ENCODE measurements at regions not wholly inside any gene's neighbourhood (a gene's known extent, or its start where the extent isn't known, plus 50 kb on each side); places are given as distances from the start of the nearest gene placed in this dataset.
A peak's percentile ranks its signal among the peaks of the same experiment; 100 is the strongest.
"Not testable (repeated sequence)": the region's sequence is repeated elsewhere in the genome, so short reads cannot be mapped to it uniquely, and the experiment has no call there.

DNA sequence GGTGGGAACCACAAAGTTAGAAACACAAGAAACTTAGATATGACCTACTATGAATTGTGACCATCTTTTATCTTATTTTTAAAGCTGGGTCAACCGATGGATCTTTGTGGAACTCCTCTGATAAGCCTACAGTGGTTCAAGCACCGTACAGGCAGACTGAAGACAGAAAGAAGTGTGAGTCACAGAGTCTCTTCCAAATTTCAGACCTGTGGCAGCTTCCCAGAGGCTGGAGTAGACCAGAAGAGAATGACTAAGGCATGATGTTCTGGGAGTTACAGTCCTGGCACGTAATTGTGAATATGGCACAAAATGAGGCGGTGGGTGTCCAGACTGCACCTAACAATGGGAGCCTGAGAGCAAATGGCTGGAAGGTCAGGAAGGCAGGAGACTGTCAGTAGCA is 70.0 kb downstream of the LMO4 start:
- DNase-seq: no peak

DNA sequence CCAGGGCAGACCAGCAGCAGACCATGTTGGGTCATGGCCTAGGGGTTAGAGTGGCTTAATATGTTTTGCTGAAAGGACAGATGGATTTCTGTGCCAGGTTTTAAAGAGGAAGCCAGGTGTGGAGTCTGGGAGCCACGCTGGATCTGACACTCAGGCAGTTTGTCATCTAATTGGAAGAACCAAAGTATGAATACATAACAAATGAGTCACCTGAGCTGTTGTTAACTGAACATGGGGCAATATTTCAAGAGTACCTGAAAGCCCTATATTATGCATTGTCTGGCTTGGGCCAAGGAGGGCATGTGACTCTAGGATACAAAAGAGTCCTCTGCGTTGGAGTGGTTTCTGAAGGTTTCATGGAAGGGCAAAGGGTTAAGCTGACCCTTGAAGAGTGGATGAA is 70.6 kb downstream of the LMO4 start:
- DNase-seq: no peak

DNA sequence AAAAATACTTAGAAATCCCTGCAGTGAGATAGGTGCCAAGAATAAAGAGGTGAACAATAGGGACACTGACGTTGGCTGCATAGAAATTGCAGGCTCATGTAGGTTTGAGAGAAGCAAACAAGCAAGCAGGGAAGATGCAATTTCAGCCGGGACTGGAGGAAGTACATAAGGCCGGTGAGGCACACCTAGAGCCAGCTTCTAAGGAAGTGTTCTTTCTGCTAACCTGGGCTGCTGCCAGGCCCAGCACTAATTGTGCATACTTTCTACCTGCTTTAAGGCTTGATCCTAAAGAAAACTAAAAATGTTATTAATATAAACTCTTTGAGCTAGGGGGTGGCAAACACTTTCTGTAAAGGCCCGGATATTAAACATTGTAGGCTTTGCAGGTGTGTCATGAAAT is 71.0 kb downstream of the LMO4 start:
- DNase-seq: no peak

DNA sequence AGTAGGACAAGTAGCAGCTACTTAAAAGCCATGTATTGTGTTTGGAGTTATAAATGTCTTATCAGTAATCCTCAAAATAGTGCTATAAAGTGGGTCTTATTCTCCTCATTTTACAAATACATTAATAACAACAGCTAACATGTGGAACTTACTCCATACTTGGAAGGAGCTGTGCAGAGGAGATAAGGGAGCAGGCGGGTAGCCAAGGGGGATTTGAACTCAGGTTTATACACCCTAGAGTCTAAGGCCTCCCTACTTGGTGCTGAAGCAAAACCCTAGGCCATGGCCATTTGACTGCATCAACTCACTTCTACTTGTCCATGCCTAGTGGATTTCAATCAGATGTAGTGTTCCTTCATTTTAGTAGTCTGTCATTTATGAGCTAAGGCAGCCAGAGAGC is 72.1 kb downstream of the LMO4 start:
- DNase-seq: no peak

DNA sequence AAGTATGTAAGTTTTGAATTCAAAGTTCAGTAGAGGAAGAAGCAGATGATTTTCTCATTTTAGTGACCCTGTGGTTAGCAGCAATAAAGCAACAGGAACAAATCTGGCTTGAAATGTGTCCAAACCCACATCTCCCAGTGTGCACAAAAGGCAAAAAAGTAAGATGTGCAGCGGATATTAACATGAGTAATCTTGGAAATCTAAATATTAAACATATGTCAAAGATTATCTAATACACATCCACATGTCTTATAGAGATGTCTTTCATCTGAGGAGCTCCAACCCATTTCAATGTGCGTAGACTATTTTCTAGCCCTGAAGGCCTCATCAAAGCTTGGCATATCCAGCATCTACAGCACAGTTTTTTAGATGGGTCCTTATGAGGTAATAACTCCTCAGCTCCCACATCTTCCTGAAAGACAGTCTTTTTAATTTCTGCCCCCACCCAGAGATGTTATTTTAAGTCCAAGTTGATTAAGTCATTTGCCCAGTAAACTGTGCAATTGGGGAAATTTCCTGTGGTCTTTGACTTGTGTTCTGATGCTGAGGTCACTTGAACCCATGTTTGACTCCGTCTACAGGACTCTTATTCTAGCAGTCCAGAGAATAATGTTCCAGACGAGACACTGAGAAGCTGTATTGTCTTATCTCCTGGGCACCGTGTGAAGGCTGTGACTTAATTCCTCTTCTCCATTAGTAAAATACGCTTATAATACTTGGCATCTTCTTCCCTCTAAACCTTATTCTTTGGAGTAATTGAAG is 73.7 kb downstream of the LMO4 start:
- DNase-seq: no peak

DNA sequence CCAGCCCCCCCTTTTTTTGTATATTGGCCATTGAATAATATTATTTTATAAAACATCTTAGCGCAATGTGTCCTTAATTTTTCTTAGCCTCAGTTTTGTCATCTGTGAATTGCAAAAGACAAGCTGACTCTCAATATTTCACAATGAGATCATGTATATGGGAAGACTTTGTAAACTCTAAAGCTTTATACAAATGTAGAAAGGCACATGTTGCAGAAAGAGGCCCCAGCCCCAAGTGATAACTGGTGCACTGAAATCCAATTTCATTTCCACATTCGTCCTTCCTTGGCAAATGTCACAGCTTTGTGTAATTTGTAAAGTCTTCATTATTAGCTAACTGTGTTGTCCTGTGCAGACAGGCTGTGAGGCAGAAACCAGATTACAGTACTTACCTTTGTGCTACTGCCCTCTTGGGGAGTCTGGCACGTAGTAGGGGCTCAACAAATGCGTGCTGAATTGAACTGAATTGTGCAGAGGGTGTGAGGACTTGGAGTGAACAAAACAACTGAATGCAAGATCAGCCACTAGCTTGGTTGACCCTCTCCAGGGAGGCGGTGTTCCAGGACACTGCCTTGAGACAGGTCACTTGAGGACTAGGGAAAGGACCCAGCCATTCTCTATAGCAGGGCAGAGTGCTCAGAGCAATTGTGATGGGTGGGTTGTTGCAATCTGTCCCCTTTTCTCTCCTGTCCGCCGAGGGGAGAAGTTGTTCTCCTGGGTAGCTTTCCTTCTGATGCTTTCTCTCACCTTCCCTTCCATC is 74.6 kb downstream of the LMO4 start:
- no peak for DNase-seq

DNA sequence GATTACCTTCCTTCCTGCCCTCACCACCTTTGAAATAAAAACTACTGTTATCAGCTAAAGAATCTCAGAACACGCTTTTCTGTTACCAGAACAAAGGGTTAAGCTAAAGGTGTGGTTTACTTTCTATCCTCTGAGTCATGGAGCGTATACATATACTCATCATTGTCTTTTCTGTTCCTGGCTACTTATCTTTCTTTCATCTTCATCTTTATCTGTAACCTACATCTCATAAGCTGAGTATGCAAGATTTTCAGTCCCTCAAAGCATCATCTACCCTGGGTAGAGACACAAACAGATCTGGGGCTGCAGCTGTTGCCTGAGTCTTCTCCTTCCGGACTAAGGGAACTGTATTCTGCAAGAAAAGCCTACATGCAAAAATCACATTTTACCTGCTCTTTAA is 75.6 kb downstream of the LMO4 start:
- DNase-seq: no peak

DNA sequence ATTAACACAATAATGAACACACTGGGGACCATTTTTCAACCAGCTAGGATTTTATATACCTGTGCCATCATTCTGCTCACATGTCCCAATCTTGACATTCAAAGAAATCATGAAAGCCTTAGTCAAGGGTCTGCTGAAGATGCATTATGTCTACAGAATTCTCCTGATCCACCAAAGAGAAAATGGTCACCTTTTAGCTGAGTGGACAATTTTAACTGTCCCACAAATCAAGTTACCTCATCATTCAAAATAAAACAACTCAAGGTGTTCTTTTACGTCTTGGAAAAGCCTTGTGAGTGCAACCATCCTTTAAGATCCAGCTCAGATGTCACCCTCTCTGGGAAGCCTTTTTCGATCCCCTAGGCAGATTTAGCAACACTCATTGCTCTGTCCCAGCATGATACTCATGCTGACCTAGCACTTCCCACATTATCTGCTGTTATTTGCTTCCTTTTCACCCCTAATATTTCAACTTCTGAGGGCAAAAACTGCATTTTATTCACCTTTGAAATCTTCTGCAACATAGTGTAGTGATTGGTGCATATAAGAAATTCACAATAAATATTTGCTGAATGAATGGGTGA is 80.1 kb downstream of the LMO4 start:
- DNase-seq: no peak

DNA sequence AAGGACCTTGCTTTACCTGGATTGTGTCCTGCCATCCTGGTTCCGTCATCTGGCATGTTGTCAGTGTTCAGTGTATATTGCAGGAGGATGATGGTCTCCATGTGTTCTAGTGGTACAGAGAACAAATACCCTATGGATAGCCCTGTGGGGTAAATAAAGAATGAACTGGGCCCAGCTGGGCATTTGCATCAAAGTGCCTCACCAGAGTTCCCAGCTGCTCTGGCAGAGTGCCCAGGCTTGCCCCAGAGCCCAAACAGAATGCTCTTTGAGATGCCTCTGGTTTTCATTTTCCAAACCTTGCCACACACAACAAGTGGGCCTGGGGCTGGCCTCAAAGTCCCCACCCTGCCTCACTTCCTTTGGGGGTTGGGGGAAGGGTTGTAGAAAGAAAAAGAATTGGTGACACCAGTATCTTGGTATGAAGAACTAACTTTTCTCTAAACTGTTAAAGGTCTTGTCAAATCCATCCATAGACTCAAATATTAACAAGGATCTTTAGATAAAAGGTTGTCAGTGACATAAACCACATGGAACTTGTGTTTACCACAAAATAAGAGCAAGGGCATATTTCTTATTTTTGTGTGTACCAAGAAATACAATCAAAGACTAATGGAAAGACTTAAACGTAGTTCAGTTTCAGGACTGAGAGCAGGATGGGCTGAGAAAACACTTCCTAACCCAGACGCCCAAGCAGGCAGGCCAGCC is 82.2 kb downstream of the LMO4 start:
- peak; percentile 89 to 94 for DNase-seq

DNA sequence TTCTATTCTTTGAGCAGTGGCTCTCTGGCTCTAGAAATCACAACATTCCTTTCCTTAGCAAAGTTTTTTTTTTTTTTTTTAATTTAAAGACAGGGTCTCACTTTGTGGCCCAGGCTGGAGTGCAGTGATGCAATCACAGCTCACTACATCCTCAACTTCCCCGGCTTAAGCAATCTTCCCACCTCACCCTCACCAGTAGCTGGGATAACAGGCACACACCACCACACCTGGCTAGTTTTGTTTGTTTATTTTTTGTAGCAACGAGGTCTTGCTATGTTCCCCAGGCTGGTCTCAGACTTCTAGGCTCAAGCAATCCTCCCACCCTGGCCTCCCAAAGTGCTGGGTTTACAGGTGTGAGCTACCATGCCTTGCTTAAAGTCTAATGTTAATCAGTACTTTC is 85.2 kb downstream of the LMO4 start:
- DNase-seq: not testable (repeated sequence)

DNA sequence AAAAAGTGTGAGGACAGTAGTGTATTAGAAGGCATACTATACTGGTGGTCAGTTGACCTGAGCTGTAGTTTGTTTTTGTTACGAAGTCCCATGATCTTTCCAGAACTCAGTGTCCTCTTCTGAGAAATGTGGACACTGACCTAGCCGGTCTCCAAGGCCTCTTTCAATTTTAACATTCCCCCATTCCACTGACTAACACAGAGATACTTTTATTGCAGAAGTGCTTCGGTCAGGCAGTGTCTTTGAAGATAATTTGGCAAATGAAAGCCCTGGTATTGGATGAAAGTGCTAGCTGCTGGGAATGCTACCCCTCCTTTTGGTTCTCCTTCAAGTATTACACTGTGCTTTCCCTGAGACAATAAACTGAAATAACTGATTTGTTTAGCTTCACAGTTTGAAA is 89.4 kb downstream of the LMO4 start:
- no peak for DNase-seq

DNA sequence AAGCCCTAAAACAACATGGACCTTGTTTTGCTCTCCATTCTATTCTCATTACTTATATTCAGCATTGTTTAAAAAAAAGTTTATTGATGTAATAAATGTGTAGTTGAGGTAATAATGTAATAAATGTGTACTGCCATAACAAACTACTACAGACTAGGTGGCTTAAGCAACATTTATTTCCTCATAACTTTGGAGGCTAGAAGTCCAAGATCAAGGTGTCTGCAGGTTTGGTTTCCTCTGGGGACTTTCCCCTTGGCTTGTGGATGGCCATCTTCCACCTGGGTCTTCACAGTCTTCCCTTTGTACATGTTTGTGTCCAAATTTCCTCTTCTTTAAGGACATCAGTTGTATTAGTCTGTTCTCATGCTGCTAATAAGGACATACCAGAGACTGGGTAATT is 93.1 kb downstream of the LMO4 start:
- no peak for DNase-seq

DNA sequence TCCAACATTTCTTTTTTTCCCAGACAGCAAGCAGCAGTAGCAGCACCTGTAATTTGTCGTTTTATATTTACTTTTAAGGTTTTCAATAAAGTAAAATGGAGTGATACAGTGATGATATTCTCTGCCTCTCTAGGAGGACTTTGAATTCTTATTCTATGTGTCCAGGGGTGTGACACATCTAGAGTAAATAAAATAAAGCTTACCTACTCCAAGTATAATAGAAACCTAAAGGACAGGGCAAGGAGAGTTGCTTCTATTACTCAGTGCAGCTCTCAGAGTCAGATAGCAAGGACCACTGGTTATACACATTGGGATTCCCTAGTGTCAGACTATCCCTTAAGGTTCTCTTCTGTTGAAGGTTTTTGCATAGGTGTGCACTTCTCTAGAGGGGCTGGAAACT is 95.9 kb downstream of the LMO4 start:
- DNase-seq: no peak

DNA sequence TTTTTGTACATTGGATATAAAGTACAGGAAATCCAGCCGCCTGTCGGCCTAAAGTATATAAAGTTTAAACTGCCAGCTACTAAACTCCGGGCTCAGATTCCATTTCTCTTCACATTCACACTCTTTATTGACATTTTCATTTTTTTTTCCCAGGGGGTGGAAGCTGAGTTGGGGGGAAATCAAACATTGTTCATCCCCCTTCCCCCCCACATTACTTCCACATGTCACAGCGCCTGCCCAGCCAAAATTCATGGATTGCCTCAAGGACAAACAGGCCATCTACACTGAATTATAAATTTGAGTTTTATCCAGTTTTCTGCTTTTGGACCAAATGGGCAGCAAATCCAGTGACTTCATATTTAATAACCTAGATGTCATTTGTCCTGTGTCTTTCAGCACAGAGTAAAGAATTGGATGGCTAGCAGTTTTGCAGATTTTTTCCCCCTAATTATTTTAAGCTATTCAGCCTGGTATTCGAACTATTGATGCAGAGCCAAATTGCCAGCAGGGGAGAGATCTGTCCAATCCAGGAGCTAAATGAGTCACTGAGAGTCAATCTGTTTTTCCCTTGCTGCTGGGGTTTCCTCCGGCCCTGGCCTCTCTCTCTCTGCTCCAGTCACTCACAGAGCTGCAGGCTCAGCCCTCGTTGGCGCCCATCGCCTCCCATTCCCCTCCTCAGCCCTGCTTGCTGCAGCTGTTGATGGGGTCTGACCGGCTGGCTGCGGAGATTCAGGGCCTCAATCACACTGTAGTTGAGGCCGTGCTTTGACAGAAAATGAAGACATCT is 98.0 kb downstream of the LMO4 start:
- DNase-seq: no peak

DNA sequence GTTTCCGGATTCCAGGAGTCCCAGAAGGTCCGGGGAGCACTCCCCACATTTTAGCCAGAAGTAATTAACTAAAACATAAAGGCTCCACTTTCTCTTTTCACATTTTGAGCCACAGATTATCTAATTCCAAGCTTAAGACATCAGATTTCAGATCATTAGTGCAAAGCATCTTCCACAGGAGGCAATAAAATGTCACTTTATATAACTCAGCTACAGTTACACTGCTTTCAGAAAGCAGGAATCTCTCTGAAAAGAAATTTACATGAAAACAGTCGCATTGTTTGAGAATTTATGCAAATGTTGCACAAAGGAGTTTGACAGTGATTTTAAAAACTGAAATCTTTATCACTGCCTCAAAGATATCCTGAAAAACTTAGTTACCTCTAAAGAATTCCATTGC is 99.7 kb downstream of the LMO4 start:
- DNase-seq: no peak

DNA sequence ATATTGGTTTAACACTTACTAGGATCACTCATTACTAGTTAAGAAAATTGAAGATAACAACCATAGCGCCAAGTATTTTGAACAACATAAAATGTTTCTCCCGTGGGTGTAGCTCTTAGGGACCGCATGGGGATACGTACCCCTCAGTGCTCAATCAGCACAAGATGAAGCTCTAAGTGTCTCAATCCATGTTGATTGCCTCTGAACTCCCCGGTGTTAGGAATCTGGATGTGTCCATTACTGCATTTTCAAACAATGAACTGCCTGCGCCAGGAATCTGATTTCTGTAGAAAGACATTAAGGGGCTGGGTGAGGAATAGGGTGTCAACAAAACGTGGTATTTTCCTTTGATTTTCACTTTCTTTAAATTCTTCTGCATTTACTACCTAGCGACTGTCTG is 100.2 kb downstream of the LMO4 start:
- no peak for DNase-seq

DNA sequence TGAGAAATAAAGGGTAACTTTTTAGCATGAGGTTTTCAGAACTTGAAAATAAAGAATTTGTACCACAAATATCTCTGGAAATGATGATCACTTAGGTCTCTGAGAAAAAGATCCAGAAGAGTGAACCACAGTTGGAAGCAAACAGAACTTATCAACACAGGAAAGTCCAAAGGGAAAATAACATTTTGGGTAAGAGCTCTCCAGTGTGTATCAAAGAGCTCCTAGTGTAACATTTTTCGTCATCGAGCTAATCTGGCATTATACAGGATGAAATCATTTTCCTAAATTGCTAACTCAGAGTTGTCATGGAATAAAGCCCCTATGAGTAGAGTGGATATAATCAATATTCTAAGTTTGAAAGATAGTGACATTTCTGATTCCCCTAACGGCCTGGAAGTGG is 104.0 kb downstream of the LMO4 start:
- no peak for DNase-seq

DNA sequence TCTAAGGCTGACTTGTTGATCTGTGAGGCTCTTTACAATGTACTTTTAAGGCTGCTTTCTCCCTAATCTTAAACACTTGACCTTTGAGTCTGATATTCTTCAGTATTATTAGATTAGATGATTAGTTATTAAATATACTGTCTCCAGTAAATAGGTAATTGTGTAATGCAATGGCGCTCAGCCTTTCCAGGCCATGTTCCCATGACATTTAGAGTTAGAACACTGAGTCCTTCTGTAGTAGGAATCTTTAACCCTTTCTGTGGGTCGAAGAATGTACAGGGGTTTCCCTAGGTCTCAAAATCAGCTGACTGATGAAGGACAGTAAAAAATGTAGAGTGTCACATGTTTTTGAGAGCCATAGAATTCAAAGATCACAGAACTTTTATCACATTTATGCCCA is 104.4 kb downstream of the LMO4 start:
- DNase-seq: not testable (repeated sequence)

DNA sequence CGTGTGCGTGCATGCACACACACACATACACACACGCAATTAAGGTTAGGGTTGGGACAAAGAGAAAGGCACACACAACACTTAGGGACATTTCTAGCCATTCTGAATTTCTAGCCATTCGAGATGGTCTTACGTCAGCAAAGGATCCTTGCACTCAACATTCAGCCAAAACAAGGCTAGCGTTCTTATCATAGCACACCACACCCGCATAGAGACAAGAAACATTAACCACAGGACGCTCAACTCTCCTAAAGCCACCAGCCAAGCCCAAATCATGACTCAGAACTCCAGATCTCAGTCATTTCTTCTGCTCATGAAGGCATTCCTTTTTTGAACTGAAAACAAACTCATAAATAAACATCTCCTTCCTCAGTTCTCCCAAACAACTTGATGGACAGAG is 106.8 kb downstream of the LMO4 start:
- DNase-seq: no peak

DNA sequence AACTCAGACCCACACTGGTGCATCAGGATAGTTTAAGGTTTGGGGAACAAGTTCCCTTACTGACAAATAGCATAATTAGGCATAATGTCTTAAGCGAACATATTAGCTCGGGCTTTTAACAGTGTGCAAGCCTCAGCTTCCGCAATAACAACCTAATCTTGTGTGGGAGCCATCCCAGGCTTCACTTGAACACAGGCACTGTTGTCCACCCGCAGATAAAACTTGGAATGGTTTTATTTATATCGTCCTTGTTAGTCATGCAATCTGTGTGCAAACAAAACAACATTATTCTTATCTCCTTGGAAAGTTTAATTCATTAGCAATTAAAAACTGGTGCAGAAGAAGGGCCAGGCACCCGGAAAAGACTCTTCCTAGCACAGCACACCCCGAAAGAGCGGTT is 107.4 kb downstream of the LMO4 start:
- not testable (repeated sequence) for DNase-seq

DNA sequence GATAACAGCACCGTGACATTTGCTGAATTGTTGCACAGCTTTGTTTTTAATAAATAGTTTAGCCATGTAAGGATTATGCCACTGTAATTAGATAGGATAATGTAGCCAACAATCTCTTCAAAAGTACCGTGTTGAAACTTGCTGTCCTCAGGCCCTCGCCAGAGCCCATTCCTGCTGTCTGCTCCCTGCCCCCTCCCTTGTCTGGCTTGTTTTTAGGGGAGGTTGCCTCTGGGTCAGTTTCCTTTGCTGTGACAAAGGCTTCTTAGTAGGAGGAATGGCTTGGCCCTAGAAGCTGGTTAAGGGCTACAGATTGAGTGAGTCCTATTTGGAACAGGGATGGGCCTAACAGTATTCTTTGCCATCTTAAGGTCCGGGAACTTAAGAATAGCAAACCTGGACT is 107.9 kb downstream of the LMO4 start:
- peak in 1 of 2 donors; percentile 5 for DNase-seq

DNA sequence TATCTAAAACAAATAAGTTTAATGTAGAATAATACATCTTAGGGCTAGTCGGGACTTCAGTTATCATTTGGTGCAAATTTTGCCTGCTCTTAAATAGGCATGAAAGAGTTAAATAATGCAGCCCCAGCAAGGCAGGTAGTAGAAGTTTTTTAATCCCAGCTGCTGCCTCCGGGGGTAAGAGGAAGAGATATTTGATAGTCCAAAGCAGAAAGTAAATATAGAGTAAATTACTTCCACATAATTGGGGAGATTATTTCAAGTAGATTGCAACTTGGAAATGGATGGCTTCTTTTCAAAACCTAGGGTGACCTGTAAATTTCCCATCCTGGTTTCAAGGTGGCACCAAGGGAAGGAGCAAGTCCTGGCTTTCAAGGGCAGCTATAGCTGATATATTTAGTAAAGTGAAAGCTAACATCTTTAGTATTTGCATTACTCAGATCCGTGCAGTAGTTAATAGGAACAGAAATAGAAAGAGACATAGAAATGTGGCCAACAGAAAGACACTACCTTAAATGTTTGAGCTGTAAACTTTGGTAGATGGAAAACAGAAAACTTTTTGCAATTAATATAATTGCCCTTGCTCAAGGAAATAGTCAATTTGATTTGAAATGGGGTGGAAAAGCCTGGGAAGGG is 109.1 kb downstream of the LMO4 start:
- DNase-seq: no peak
